K562 (cell line): ENCODE measurements at regions not wholly inside any gene's neighbourhood (a gene's known extent, or its start where the extent isn't known, plus 50 kb on each side); places are given as distances from the start of the nearest gene placed in this dataset.

Experiments
- ATAC-seq: fragments of 200-7000 bp; cut with Tn5 transposase; 3 replicates; pipeline ENCODE4 v1.9.1; 2020; ENCODE audit warnings: moderate library complexity
- BruUV-seq: library from RNA; stranded (reverse); fragments of 400-500 nt; replicated peaks from 2 replicates; lab custom pipeline; 2021; lab: Mats Ljungman, UMichigan
- CTCF ChIA-PET: fragments of 300-600 bp; formaldehyde crosslinking; extraction: SDS; loops from one replicate; lab custom pipeline; 2021; ENCODE audit warnings: low intra/inter-chr PET ratio; lab: Yijun Ruan, JAX
- POLR2A ChIA-PET: fragments of 300-600, 350-650 bp; sonication (Branson Sonifier 250); formaldehyde crosslinking; extraction: SDS; loops from one replicate; lab custom pipeline; 2021; ENCODE audit warnings: antibody characterized with exemption, inconsistent platforms; lab: Yijun Ruan, JAX
- DNase-seq, 4 experiments: peaks; one replicate each; pipeline versions ENCODE4 v3.0.0 to v3.0.0-alpha.2; 2011 to 2018; ENCODE audit warnings: low spot score in 3 of 4, mixed read lengths in 3 of 4; ENCODE audit errors: extremely low read depth in 1 of 4
- FAIRE-seq: peaks from 2 replicates; lab custom pipeline; 2011; peaks lifted over from hg19 to GRCh38; lab: Jason Lieb, UNC
- H2AFZ ChIP-seq: 2 replicates; pipeline ENCODE4 v1.6.0; 2011; ENCODE audit warnings: low read depth, low read length, control low read depth, inconsistent platforms
- H3K27ac ChIP-seq: fragments of 200-600 bp; 3 replicates; pipeline ENCODE4 v1.8.0; 2011; ENCODE audit warnings: low read depth, mild to moderate bottlenecking, control low read depth, inconsistent platforms, low read length, moderate library complexity, mixed read lengths; ENCODE audit errors: extremely low read depth
- H3K27me3 ChIP-seq, 2 experiments: fragments of 300-600 bp in 1 of 2; 2 replicates in 1 of 2; 3 replicates in 1 of 2; pipeline versions ENCODE4 v1.6.0 to v1.8.0; 2011; ENCODE audit warnings: inconsistent platforms in 2 of 2, low read length in 2 of 2, mild to moderate bottlenecking in 1 of 2, mixed read lengths in 1 of 2, moderate library complexity in 1 of 2; ENCODE audit not compliant: control insufficient read depth in 2 of 2, insufficient read depth in 2 of 2
- H3K36me3 ChIP-seq: fragments of 300-600 bp; 3 replicates; pipeline ENCODE4 v1.8.0; 2011; ENCODE audit warnings: mild to moderate bottlenecking, low read length, inconsistent platforms; ENCODE audit not compliant: control insufficient read depth, insufficient read depth
- H3K4me1 ChIP-seq, 2 experiments: fragments of 200-600 bp in 1 of 2; replicated peaks in 1 of 2; 2 replicates in 1 of 2; 3 replicates in 1 of 2; pipeline versions ENCODE4 v1.5.1 to v1.8.0; 2011; ENCODE audit warnings: inconsistent platforms in 2 of 2, low read length in 2 of 2, mild to moderate bottlenecking in 1 of 2, mixed read lengths in 1 of 2, moderate library complexity in 1 of 2; ENCODE audit not compliant: control insufficient read depth in 2 of 2, insufficient read depth in 2 of 2
- H3K4me2 ChIP-seq: 2 replicates; pipeline ENCODE4 v1.6.1; 2011; ENCODE audit warnings: low read length, control low read depth, inconsistent platforms, mixed read lengths; ENCODE audit not compliant: insufficient read depth
- H3K4me3 ChIP-seq: fragments of 200-600 bp; sonication (generic), shearing (Covaris generic); 2 replicates; pipeline ENCODE4 v1.5.1; 2016; ENCODE audit warnings: control low read depth, inconsistent platforms
- H3K79me2 ChIP-seq: fragments of 200-600 bp; 3 replicates; pipeline ENCODE4 v1.8.0; 2011; ENCODE audit warnings: low read length, inconsistent platforms; ENCODE audit not compliant: control insufficient read depth, insufficient read depth
- H3K9ac ChIP-seq, 2 experiments: 2 replicates each; pipeline versions ENCODE4 v1.6.0 to v1.6.1; 2011; ENCODE audit warnings: low read depth in 2 of 2, low read length in 2 of 2, control low read depth in 1 of 2, inconsistent platforms in 1 of 2, mild to moderate bottlenecking in 1 of 2, mixed read lengths in 1 of 2; ENCODE audit not compliant: insufficient read depth in 1 of 2
- H3K9me1 ChIP-seq: one replicate; pipeline ENCODE4 v1.6.0; 2011; ENCODE audit warnings: inconsistent platforms, mild to moderate bottlenecking, low read length, moderate library complexity; ENCODE audit not compliant: control insufficient read depth, insufficient read depth
- H3K9me3 ChIP-seq: replicated peaks from 2 replicates; pipeline ENCODE4 v1.5.1; 2011; ENCODE audit warnings: low read depth, low read length, inconsistent platforms; ENCODE audit not compliant: control insufficient read depth, insufficient read depth
- H4K20me1 ChIP-seq: replicated peaks from 2 replicates; pipeline ENCODE4 v1.6.1; 2011; ENCODE audit warnings: low read length, inconsistent platforms, mixed read lengths; ENCODE audit not compliant: control insufficient read depth, insufficient read depth
- CREB5 ChIP-seq: fragments of 250-450 bp; sonication (Bioruptor Pico); IDR thresholded peaks from 2 replicates; pipeline ENCODE4 v1.5.0; 2020; ENCODE audit warnings: mild to moderate bottlenecking
- CTBP1 ChIP-seq: fragments of 450-650 bp; IDR thresholded peaks from 2 replicates; pipeline ENCODE4 v1.6.1; 2016; ENCODE audit warnings: borderline replicate concordance
- CTCF ChIP-seq, 3 experiments: IDR thresholded peaks in 2 of 3; conservative IDR thresholded peaks in 1 of 3; 2 replicates each; pipeline ENCODE4 v1.5.1; 2011 to 2012; ENCODE audit warnings: low read length in 3 of 3, mild to moderate bottlenecking in 3 of 3, control low read depth in 2 of 3, improper control_type of control experiment in 1 of 3, inconsistent platforms in 1 of 3, low read depth in 1 of 3, mixed read lengths in 1 of 3, moderate library complexity in 1 of 3; ENCODE audit not compliant: insufficient read depth in 2 of 3
- PPARD ChIP-seq: fragments of 250-450 bp; sonication (Bioruptor Pico); IDR thresholded peaks from 2 replicates; pipeline ENCODE4 v1.8.0; 2022; ENCODE audit warnings: inconsistent platforms, mild to moderate bottlenecking, moderate library complexity
- SMARCA4 ChIP-seq: fragments of 450-650 bp; IDR thresholded peaks from 2 replicates; pipeline ENCODE4 v1.6.1; 2016
- SPI1 ChIP-seq: IDR thresholded peaks from 2 replicates; pipeline ENCODE4 v1.6.1; 2011; ENCODE audit warnings: low read depth, low read length, control low read depth, borderline replicate concordance
- TAL1 ChIP-seq: fragments of 450-650 bp; IDR thresholded peaks from 2 replicates; pipeline ENCODE4 v1.6.1; 2016; ENCODE audit warnings: mild to moderate bottlenecking
- WGBS: fragments of 100-300 bp; shearing (Covaris generic); methylation state at CpG from one replicate; pipeline ENCODE4 v1.1.6; 2016; ENCODE audit warnings: low coverage, mixed read lengths; ENCODE audit not compliant: insufficient coverage; ENCODE audit errors: missing lambda C conversion rate; 5-methylcytosine and 5-hydroxymethylcytosine counted together
- in situ Hi-C: fragments of 300-500 bp; cut with MboI; formaldehyde crosslinking; loops from 4 replicates; pipeline ENCODE4 v1.15.0; 2018; ENCODE audit warnings: inconsistent platforms, mixed read lengths
- intact Hi-C: fragments of 100-400 bp; cut with micrococcal nuclease; formaldehyde crosslinking; loops from 2 replicates; pipeline ENCODE4 v1.14.2; 2022
- TF ChIP-seq, protein P1 (sequence below): fragments of 450-650 bp; IDR thresholded peaks from 2 replicates; pipeline ENCODE4 v1.6.1; 2016; ENCODE audit warnings: mild to moderate bottlenecking, moderate library complexity

GRCh38 chr1:244254467-244254866, 197.2 kb downstream of the ADSS2 start:
- intact Hi-C loops (no loop called here), in situ Hi-C loops (loop anchor here (25.0 kb wide), 2 partner anchors 767 to 1792 kb away; no protein-coding TSS in a partner anchor)
- POLR2A ChIA-PET, result interaction anchor here (1.0 kb wide), 2 partner anchors 10 to 265 kb away, joined by 3 read pairs; no protein-coding TSS in a partner anchor
- Histone ChIP-seq H3K27me3 (peaks cover 17 to 30% of the 10 kb centered on the region in 2 experiments; a peak in 4 of 5 replicates), H3K9me3 (no peaks in the 10 kb centered on the region; the same call in 1 of the 2 replicates), H2AFZ (peak overlapping the region; percentile 65), H3K4me2 (peak overlapping the region; percentile 40), H3K4me1 (peaks cover 3 to 4% of the 10 kb centered on the region in 2 experiments; a peak in 2 of 5 replicates), H4K20me1 (no peaks in the 10 kb centered on the region), H3K9ac (peak overlapping the region in 1 of 2 experiments; percentile 1; a peak in 1 of 4 replicates), H3K36me3 (no peaks in the 10 kb centered on the region), H3K79me2 (no peaks in the 10 kb centered on the region), H3K9me1 (no peaks in the 10 kb centered on the region), H3K4me3 (no peak overlapping the region), H3K27ac (no peak overlapping the region)
- DNase-seq (peak in 1 of 4 experiments; percentile 51), FAIRE-seq (no peak), ATAC-seq (peak; percentile 78)
- 2% methylated on average over 6 of the region's 6 CpGs for WGBS
- BruUV-seq, result no TSS peak
- CTCF ChIA-PET, result interaction anchor here (0.6 to 0.7 kb wide), 3 partner anchors 27 to 206 kb away, joined by 3 read pairs; no protein-coding TSS in a partner anchor
- TF ChIP-seq, protein P1, sequence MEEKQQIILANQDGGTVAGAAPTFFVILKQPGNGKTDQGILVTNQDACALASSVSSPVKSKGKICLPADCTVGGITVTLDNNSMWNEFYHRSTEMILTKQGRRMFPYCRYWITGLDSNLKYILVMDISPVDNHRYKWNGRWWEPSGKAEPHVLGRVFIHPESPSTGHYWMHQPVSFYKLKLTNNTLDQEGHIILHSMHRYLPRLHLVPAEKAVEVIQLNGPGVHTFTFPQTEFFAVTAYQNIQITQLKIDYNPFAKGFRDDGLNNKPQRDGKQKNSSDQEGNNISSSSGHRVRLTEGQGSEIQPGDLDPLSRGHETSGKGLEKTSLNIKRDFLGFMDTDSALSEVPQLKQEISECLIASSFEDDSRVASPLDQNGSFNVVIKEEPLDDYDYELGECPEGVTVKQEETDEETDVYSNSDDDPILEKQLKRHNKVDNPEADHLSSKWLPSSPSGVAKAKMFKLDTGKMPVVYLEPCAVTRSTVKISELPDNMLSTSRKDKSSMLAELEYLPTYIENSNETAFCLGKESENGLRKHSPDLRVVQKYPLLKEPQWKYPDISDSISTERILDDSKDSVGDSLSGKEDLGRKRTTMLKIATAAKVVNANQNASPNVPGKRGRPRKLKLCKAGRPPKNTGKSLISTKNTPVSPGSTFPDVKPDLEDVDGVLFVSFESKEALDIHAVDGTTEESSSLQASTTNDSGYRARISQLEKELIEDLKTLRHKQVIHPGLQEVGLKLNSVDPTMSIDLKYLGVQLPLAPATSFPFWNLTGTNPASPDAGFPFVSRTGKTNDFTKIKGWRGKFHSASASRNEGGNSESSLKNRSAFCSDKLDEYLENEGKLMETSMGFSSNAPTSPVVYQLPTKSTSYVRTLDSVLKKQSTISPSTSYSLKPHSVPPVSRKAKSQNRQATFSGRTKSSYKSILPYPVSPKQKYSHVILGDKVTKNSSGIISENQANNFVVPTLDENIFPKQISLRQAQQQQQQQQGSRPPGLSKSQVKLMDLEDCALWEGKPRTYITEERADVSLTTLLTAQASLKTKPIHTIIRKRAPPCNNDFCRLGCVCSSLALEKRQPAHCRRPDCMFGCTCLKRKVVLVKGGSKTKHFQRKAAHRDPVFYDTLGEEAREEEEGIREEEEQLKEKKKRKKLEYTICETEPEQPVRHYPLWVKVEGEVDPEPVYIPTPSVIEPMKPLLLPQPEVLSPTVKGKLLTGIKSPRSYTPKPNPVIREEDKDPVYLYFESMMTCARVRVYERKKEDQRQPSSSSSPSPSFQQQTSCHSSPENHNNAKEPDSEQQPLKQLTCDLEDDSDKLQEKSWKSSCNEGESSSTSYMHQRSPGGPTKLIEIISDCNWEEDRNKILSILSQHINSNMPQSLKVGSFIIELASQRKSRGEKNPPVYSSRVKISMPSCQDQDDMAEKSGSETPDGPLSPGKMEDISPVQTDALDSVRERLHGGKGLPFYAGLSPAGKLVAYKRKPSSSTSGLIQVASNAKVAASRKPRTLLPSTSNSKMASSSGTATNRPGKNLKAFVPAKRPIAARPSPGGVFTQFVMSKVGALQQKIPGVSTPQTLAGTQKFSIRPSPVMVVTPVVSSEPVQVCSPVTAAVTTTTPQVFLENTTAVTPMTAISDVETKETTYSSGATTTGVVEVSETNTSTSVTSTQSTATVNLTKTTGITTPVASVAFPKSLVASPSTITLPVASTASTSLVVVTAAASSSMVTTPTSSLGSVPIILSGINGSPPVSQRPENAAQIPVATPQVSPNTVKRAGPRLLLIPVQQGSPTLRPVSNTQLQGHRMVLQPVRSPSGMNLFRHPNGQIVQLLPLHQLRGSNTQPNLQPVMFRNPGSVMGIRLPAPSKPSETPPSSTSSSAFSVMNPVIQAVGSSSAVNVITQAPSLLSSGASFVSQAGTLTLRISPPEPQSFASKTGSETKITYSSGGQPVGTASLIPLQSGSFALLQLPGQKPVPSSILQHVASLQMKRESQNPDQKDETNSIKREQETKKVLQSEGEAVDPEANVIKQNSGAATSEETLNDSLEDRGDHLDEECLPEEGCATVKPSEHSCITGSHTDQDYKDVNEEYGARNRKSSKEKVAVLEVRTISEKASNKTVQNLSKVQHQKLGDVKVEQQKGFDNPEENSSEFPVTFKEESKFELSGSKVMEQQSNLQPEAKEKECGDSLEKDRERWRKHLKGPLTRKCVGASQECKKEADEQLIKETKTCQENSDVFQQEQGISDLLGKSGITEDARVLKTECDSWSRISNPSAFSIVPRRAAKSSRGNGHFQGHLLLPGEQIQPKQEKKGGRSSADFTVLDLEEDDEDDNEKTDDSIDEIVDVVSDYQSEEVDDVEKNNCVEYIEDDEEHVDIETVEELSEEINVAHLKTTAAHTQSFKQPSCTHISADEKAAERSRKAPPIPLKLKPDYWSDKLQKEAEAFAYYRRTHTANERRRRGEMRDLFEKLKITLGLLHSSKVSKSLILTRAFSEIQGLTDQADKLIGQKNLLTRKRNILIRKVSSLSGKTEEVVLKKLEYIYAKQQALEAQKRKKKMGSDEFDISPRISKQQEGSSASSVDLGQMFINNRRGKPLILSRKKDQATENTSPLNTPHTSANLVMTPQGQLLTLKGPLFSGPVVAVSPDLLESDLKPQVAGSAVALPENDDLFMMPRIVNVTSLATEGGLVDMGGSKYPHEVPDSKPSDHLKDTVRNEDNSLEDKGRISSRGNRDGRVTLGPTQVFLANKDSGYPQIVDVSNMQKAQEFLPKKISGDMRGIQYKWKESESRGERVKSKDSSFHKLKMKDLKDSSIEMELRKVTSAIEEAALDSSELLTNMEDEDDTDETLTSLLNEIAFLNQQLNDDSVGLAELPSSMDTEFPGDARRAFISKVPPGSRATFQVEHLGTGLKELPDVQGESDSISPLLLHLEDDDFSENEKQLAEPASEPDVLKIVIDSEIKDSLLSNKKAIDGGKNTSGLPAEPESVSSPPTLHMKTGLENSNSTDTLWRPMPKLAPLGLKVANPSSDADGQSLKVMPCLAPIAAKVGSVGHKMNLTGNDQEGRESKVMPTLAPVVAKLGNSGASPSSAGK, result peak; percentile 50
- no peak for TF ChIP-seq SMARCA4
- TF ChIP-seq CREB5 (CRISPR knock-in tag), result no peak
- no peak for TF ChIP-seq TAL1
- no peak for TF ChIP-seq CTCF (IDR thresholded peaks at IDR 0.05 in 2 of 3, conservative IDR thresholded peaks at IDR 0.05 in 1 of 3; ENCODE audit: insufficient read depth in 2 of 3, low read depth in 1 of 3, low read length in 3 of 3)
- TF ChIP-seq CTBP1, result peak; percentile 40; the same call in 1 of the 2 replicates
- peak; percentile 97 for TF ChIP-seq SPI1
- no peak for TF ChIP-seq PPARD (CRISPR knock-in tag)
